Common myeloid progenitor, CD34-positive (primary cell): ENCODE measurements at regions not wholly inside any gene's neighbourhood (a gene's known extent, or its start where the extent isn't known, plus 50 kb on each side); places are given as distances from the start of the nearest gene placed in this dataset.

Source experiments
- CTCF ChIA-PET: fragments of 350-600 bp; sonication (Branson Sonifier 250); formaldehyde crosslinking; loops from one replicate; lab custom pipeline; 2021; ENCODE audit warnings: antibody characterized with exemption; lab: Charles Lee
- POLR2A ChIA-PET: fragments of 350-600 bp; sonication (Branson Sonifier 250); formaldehyde crosslinking; loops from one replicate; lab custom pipeline; 2021; ENCODE audit warnings: antibody characterized with exemption; lab: Charles Lee
- DNase-seq, 3 donors: peaks; one replicate each; pipeline versions ENCODE4 v3.0.0 to v3.0.0-alpha.2; 2013
- H3K27ac ChIP-seq, 2 experiments: 1 replicate in 1 of 2; 2 replicates in 1 of 2; pipeline ENCODE4 v1.7.0; 2013; ENCODE audit warnings: inconsistent platforms in 2 of 2, low read length in 2 of 2, mild to moderate bottlenecking in 2 of 2, low read depth in 1 of 2, moderate library complexity in 1 of 2; ENCODE audit not compliant: severe bottlenecking in 2 of 2, insufficient read depth in 1 of 2, poor library complexity in 1 of 2
- H3K27me3 ChIP-seq, 5 experiments: replicated peaks in 2 of 5; 1 replicate in 3 of 5; 2 replicates in 2 of 5; pipeline versions ENCODE4 v1.6.1 to v1.7.0; 2013; ENCODE audit warnings: low read length in 4 of 5, mild to moderate bottlenecking in 2 of 5, moderate library complexity in 2 of 5, inconsistent platforms in 1 of 5; ENCODE audit not compliant: insufficient read depth in 5 of 5, control insufficient read depth in 4 of 5
- H3K36me3 ChIP-seq, 4 experiments: 1 replicate in 2 of 4; 2 replicates in 2 of 4; pipeline versions ENCODE4 v1.6.1 to v1.7.0; 2013; ENCODE audit warnings: low read length in 3 of 4, control low read depth in 1 of 4, mild to moderate bottlenecking in 1 of 4; ENCODE audit not compliant: control insufficient read depth in 4 of 4, insufficient read depth in 4 of 4
- H3K4me1 ChIP-seq, 4 experiments: 1 replicate in 3 of 4; 2 replicates in 1 of 4; pipeline versions ENCODE4 v1.6.1 to v1.7.1; 2013; ENCODE audit warnings: low read length in 3 of 4, mild to moderate bottlenecking in 3 of 4, control low read depth in 1 of 4, inconsistent platforms in 1 of 4, moderate library complexity in 1 of 4; ENCODE audit not compliant: control insufficient read depth in 4 of 4, insufficient read depth in 4 of 4; ENCODE audit errors: control extremely low read depth in 1 of 4
- H3K4me3 ChIP-seq, 7 experiments: 1 replicate in 4 of 7; 2 replicates in 3 of 7; pipeline versions ENCODE4 v1.5.1 to v1.7.0; 2013; ENCODE audit warnings: mild to moderate bottlenecking in 7 of 7, low read length in 6 of 7, moderate library complexity in 6 of 7, inconsistent platforms in 2 of 7, low read depth in 2 of 7, control low read depth in 1 of 7; ENCODE audit not compliant: insufficient read depth in 4 of 7, control insufficient read depth in 1 of 7; ENCODE audit errors: extremely low read depth in 1 of 7
- H3K9me3 ChIP-seq, 5 experiments: 1 replicate in 4 of 5; 2 replicates in 1 of 5; pipeline versions ENCODE4 v1.6.1 to v1.7.1; 2013; ENCODE audit warnings: low read length in 4 of 5, mild to moderate bottlenecking in 2 of 5, inconsistent platforms in 1 of 5, low read depth in 1 of 5, moderate library complexity in 1 of 5; ENCODE audit not compliant: control insufficient read depth in 4 of 5, insufficient read depth in 2 of 5; ENCODE audit errors: control extremely low read depth in 1 of 5
- WGBS: methylation state at CpG from one replicate; pipeline ENCODE4 v1.1.5; 2013; ENCODE audit not compliant: insufficient coverage; 5-methylcytosine and 5-hydroxymethylcytosine counted together

DNA sequence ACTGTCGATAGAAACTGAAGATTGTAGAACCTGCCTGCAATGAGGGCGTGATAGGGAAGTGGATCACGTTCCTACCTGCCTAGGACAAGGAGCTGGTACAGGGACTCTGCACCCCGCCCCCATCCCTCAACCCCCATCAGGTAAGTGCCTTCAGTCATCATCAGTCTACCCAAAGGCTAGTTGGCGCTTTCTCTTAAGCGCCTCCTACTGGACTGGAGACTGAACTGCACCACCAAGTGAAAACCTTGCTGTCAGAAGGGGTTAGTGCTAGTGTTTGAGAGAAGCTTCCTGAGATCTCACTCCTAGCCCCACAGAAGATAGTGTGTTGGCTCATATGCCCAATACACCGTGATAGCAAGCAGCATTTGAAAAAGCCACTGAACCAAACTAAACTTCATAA lies 706.5 kb upstream of the MAN1A1 start:
- CTCF ChIA-PET: no interaction called here
- peak in 2 of 3 donors; percentile 1 to 4 for DNase-seq
- Histone ChIP-seq H3K4me3 (no peak overlapping the region), H3K36me3 (no peaks in the 10 kb centered on the region), H3K27me3 (no peaks in the 10 kb centered on the region), H3K4me1 (no peaks in the 10 kb centered on the region), H3K27ac (no peak overlapping the region), H3K9me3 (peaks cover 0 to 1% (median 0%) of the 10 kb centered on the region in 5 experiments)
- POLR2A ChIA-PET: no interaction called here
- WGBS: 84% methylated on average over 5 of the region's 7 CpGs

- Histone ChIP-seq H3K9me3 (no peaks in the 10 kb centered on the region), H3K4me3 (no peak overlapping the region), H3K4me1 (no peaks in the 10 kb centered on the region), H3K27me3 (no peaks in the 10 kb centered on the region), H3K27ac (no peak overlapping the region), H3K36me3 (no peaks in the 10 kb centered on the region)
- WGBS: 67% methylated on average over 3 of the region's 4 CpGs
- ChIA-PET CTCF (interaction anchor here (0.7 kb wide), 1 partner anchor 69 kb away, joined by 3 read pairs; no protein-coding TSS in a partner anchor), POLR2A (no interaction called here)
- DNase-seq: no peak
Measured at GRCh38 chr6:120055071-120055470, 705.5 kb upstream of the MAN1A1 start.

GRCh38 chr6:120039664-120040063 lies 690.1 kb upstream of the MAN1A1 start:
- H3K27me3 ChIP-seq: no peaks in the 10 kb centered on the region
- POLR2A ChIA-PET: no interaction called here
- no peaks in the 10 kb centered on the region for H3K36me3 ChIP-seq
- H3K4me1 ChIP-seq: no peaks in the 10 kb centered on the region
- H3K4me3 ChIP-seq: no peak overlapping the region
- CTCF ChIA-PET: no interaction called here
- WGBS: no CpG with 5 or more reads among the region's 2 CpGs
- no peak for DNase-seq
- H3K27ac ChIP-seq: no peak overlapping the region
- no peaks in the 10 kb centered on the region for H3K9me3 ChIP-seq

- DNase-seq: no peak
- WGBS: 100% methylated on average over 2 of the region's 2 CpGs
- H3K27me3 ChIP-seq: no peaks in the 10 kb centered on the region
- H3K27ac ChIP-seq: no peak overlapping the region
- H3K4me3 ChIP-seq: no peak overlapping the region
- ChIA-PET CTCF (no interaction called here), POLR2A (interaction anchor here (0.6 kb wide), 1 partner anchor 215 kb away, joined by 3 read pairs; no protein-coding TSS in a partner anchor)
- no peaks in the 10 kb centered on the region for H3K36me3 ChIP-seq
- H3K4me1 ChIP-seq: no peaks in the 10 kb centered on the region
- peaks cover 0 to 2% (median 0%) of the 10 kb centered on the region in 5 experiments for H3K9me3 ChIP-seq
Measured at GRCh38 chr6:120031837-120032236, 682.3 kb upstream of the MAN1A1 start.

DNA sequence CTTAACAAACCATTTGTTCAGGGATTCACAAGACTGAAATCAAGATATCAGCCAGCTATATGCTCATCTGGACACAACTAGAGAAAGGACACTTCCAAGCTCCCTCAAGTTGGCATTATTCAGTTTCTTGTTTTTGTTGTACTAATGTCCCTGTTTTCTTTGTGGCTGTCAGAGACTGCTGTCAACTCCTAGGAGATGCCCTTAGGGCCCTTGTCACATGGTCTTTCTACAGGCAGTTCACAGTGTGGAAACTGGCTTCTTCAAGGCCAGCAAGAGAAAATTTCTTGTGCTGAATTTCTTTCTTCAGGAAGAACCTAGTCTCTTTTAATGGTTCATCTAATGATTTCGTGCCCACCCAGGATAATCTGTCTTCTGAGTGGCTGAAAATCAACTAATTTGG lies 677.2 kb upstream of the MAN1A1 start:
- Histone ChIP-seq H3K4me3 (no peak overlapping the region), H3K4me1 (no peaks in the 10 kb centered on the region), H3K9me3 (peaks cover 0 to 2% (median 0%) of the 10 kb centered on the region in 5 experiments), H3K27me3 (no peaks in the 10 kb centered on the region), H3K36me3 (no peaks in the 10 kb centered on the region), H3K27ac (no peak overlapping the region)
- POLR2A ChIA-PET: no interaction called here
- no peak for DNase-seq
- CTCF ChIA-PET: no interaction called here
- 80% methylated on average over 1 of the region's 1 CpG for WGBS

- ChIA-PET CTCF (no interaction called here), POLR2A (no interaction called here)
- H3K27ac ChIP-seq: no peak overlapping the region
- DNase-seq: no peak
- H3K27me3 ChIP-seq: no peaks in the 10 kb centered on the region
- no CpG with 5 or more reads among the region's 3 CpGs for WGBS
- no peaks in the 10 kb centered on the region for H3K4me1 ChIP-seq
- H3K36me3 ChIP-seq: no peaks in the 10 kb centered on the region
- no peaks in the 10 kb centered on the region for H3K9me3 ChIP-seq
- H3K4me3 ChIP-seq: no peak overlapping the region
Measured at GRCh38 chr6:120010075-120010474, 660.5 kb upstream of the MAN1A1 start.

GRCh38 chr6:120005292-120005976 lies 655.9 kb upstream of the MAN1A1 start:
- Histone ChIP-seq H3K27me3 (no peaks in the 10 kb centered on the region), H3K9me3 (no peaks in the 10 kb centered on the region), H3K4me1 (no peaks in the 10 kb centered on the region), H3K27ac (no peak overlapping the region), H3K36me3 (no peaks in the 10 kb centered on the region), H3K4me3 (no peak overlapping the region)
- DNase-seq: no peak
- over 99% methylated on average over 9 of the region's 12 CpGs for WGBS
- POLR2A ChIA-PET: no interaction called here
- CTCF ChIA-PET: no interaction called here
